ENCODE measurements at regions not wholly inside any gene's neighbourhood (a gene's known extent, or its start where the extent isn't known, plus 50 kb on each side); places are given as distances from the start of the nearest gene placed in this dataset.

DNA sequence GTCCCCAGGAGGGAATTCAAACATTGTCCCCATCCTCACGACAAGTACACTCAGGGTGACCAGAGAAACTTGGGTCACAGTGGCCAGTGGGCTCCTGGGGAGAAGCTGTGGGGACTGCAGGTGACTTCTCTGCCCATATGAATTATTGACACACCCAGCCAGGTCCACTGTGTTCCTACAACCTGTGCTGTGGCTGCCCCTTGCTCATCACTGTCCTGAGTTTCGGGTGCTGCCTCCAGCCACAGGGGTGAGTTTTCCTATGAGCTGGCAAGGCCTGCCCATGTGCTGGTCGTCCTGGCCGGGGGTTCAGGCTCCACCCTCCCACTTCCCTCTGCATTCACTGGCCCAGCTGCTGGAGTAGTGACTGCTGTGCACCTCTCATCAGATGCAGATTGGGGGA, 59.0 kb upstream of the RBFOX3 start:
- TF ChIP-seq POLR2A (IDR thresholded peaks at IDR 0.05), result no peak
- TF ChIP-seq, protein P1, sequence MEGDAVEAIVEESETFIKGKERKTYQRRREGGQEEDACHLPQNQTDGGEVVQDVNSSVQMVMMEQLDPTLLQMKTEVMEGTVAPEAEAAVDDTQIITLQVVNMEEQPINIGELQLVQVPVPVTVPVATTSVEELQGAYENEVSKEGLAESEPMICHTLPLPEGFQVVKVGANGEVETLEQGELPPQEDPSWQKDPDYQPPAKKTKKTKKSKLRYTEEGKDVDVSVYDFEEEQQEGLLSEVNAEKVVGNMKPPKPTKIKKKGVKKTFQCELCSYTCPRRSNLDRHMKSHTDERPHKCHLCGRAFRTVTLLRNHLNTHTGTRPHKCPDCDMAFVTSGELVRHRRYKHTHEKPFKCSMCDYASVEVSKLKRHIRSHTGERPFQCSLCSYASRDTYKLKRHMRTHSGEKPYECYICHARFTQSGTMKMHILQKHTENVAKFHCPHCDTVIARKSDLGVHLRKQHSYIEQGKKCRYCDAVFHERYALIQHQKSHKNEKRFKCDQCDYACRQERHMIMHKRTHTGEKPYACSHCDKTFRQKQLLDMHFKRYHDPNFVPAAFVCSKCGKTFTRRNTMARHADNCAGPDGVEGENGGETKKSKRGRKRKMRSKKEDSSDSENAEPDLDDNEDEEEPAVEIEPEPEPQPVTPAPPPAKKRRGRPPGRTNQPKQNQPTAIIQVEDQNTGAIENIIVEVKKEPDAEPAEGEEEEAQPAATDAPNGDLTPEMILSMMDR (IDR thresholded peaks at IDR 0.05), result no peak
